NCI-H226 (cell line): ENCODE measurements at regions not wholly inside any gene's neighbourhood (a gene's known extent, or its start where the extent isn't known, plus 50 kb on each side); places are given as distances from the start of the nearest gene placed in this dataset.
A peak's percentile ranks its signal among the peaks of the same experiment; 100 is the strongest.

Experiments
- DNase-seq: peaks from one replicate; pipeline ENCODE4 v3.0.0-alpha.2; 2015

DNA sequence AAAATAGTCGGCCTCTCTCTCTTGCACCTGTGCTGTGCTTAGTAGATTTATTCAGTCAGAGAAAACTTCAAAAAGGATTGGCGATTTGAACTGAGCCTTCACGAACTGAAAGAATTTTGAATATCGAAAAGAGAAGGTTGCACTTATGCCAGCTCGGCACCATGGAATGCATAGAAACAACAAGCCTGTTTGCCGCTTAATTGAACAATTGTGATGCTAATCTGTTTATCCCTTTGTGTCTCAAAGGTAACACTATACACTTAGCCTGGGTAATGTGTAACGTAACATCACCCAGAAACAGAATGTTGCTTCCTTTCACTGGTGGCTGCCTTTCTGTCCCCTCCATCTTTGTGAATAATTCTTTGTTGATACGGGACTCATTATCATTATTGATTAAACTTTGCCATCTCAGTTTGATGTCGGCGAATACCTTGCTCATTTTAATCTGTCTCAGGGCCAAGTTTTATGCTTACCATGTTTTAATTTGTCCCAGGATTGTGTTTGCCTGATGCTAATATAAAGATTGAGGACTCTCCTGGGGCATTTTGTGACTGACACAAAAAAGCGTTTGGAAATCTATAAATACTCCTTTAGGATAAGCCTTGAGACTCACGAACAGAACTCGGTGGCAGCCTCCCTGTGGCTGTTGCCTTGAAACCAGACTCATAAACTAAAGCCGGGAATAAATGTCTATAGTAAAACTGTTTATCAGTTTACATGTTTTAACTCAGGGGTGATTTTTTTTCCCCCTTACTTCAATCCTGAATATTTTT, 400.5 kb downstream of the RAPGEF2 start:
- DNase-seq: no peak

DNA sequence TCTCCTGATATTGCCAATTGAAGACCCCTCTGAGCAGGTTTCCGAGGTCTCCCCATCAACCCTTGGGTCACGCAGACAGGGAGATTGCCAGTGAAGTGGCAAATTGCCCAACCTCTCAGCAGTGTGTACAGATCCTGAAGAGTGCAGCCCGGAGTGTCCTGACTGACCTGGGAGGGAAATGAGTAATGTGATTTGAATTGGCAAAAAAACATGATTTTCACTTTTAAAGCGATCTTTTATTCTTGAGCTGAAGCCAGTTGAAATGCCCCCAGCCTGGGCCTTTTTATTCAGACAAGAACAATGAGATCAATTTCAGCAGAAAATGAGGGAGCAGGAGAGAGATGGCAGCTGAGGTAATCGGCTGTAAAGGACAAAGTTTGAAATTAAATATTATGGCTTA, 401.8 kb downstream of the RAPGEF2 start:
- DNase-seq: no peak

DNA sequence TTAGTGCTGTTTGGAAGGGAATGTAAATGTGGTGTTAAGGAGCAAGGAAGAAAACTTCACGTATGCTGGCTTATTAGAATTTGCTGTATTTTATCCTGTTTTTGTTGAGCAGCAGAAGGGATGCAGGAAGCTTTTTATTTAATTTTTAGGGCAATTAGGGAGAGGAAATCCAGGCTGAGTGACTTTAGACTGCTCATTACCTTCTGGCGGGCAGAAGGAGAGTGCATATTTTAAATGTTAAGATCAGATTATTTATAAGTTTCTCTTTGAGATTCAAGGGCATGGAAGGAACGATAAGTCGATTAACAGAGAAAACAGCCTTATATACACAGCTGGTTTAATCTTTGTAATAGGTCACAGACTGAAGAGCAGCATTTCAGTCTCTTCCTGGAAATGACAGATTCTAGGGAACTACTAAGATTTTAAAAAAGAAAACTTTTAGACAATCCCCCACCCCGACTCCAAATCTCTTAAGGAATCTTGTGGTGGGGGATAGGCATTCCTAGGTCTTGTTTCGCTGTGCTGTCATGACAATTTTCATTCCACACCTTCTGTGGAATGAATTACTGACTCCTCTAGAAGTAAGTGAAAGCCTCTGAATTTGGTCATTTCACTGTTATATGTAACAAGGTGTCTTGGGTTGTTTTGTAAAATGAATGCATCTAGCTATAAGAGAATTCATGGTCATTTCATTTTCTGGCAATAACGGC, 402.5 kb downstream of the RAPGEF2 start:
- no peak for DNase-seq

DNA sequence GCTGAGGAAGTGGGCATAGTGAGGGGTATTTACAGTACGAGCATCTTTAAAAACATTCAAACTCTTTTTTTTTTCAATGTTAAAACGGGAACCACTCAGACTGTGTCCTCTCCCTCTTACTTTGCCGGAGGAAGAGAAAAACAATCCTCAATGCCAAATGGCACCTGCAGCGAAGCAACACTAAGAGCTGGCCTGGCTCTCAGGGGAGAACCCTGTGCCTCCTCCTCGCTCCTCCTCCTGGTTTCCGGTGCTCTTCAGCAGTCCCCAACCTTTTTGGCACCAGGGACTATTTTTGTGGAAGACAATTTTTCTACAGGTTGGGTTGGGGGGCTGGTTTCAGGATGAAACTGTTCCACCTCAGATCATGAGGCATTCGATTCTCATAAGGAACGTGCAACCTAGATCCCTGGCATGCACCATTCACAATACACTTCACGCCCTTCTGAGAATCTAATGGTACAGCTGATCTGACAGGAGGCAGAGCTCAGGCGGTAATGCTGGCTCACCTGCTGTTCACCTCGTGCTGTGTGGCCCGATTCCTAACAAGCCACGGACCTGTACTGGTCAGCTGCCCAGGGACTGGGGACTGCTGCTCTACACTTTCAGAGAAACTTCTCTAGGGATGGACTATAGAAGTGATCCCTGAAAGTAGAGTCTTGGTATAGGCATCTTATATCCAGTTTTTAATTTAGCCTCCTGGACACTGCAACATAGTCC, 404.1 kb downstream of the RAPGEF2 start:
- no peak for DNase-seq

DNA sequence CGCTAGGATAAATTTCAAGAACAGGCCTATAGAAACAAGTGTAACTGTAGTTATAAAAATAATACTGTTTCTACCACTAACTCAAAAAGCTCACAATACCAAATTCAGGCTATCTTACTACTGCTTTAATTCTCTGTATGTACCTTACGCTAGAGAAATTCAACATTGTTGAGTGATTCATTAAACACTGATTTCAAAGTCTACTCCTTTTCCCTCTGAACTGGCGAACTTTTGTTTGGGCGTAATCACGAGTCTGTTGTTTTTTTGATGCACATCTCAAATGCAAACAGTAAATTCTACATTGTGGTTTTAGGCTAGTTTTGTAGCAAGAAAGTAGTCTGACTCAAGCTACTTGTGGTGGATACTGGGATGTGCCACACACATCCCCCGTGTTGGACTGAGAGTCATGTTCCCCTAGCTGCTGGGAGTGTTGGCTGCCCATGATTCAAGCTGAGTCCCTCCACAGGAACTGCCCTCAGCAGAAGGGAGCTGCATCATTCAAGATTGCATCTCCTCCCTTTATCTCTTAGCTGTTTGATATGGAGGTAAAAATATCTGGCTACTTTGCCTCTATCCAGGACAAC, 406.1 kb downstream of the RAPGEF2 start:
- no peak for DNase-seq

DNA sequence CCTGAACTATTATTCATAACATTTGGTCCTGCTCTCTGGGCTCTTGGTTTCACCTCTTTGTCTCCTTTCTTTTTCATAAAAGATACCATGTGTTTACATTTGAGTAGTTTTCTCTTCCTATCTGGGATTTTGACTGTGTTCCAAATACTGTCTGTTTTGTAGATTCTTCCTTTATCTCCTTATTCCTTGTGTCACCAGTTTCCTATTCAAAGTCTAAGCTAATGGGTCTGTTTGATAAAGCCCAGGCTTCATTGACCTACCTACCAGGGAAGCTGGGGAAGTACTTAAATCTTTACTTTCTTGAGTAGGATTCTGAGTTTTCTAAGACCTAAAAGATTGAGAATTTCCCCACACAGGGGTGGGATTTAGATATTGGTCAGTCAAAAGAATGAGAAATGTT, 409.5 kb downstream of the RAPGEF2 start:
- DNase-seq: no peak

DNA sequence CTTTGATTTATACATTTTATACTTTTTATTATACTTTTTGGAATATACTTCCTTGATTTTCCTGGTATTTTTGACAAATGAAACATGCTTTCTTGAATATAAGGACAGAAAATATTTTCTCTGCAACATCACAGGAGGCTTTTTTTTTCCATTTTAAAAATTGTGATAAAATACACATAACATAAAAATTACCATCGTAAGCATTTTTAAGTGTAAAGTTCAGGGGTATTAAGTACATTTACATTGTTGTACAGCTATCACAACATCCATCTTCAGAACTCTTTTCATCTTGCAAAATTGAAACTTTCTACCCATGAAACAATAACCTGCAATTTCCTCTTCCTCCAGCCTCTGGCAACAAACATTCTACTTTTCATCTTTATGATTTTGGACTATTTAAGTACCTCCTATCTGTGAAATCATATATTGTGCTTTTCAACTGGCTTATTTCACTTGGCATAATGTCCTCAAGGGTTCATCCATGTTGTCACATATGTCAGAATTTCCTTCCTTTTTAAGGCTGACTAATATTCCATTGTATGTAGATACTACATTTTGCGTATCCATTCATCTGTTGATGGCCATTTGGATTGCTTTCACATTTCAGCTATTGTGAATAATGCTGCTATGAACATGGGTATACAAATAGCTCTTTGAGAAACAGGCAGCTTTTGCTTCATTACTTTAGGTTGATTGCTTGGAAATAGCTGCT, 412.6 kb downstream of the RAPGEF2 start:
- DNase-seq: no peak

DNA sequence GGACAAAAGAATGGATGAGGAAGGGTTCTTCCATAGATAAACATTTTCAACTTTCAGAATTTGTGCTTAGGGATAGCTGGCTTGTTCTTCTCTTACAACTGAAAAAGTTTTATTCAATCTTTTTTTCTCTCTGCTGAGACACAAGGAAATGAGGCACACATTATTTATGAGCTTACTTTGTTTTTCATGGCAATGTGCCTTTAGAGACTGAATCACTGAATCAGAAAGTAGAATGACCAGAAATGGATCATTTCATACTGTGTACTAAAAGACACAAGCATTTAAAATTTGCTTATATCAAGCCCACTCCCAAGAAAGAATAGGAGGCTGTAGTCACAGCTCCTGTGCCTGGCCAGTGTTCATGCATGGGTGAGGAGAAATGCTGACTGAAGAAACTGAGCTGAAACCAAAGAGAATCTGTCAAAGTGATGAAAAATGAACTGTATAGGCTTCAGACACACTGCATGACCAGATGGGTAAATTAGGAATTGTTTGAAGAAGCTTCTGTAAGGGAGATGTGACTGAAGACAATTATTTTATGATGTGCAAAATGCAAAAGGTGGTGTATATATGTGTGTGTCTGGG, 413.8 kb downstream of the RAPGEF2 start:
- no peak for DNase-seq

DNA sequence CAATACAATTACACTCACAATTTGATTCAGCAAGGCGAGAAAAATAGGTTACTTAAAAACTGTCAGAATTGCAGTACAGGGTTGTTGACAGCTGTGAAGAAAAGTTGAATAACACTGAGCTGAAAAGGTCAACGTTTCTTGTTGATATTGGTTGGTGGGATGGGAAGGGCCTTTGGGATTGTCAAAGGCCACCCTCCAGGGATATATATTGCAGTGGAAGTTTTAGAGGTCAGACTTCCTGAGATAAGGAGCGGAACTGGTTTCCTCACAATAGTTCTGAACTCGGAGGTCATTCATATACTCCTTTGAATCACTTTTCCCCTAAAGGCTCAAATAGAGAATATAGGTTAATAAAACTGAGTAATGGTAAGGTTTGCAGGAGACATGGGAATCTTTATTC, 417.2 kb downstream of the RAPGEF2 start:
- no peak for DNase-seq

DNA sequence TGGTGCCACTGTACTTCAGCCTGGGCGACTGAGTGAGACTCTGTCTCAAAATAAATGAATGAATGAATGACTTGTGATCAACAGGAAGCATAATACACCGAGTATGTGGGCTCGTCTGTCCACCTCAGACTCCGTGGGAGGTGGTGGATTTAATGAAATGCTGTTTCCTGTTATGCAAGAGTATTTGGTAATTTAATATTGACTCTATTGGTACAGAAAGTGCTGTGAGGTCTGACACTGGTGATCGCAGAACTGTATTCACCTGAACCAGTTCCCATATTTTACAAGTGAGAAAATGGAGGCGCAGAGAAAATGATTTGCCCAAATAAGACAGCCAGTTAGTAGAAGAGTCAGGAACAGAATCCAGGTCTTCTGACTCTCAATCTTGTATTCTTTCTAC, 423.3 kb downstream of the RAPGEF2 start:
- no peak for DNase-seq

DNA sequence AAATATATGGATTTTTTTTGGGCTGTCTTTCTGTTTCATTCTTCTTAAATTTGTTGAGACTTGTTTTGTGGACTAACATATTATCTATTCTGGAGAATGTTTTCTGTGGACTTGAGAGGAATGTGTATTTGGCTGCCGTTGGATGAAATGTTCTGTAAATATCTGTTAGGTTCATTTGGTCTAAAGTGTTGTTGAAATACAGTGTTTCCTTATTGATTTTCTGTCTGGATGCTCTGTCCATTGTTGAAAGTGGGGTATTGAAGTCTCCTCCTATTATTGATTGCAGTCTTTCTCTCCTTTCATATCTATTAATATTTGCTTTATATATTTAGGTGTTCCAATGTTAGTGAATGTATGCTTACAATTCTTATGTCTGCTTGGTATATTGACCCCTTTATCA, 431.8 kb downstream of the RAPGEF2 start:
- DNase-seq: no peak

DNA sequence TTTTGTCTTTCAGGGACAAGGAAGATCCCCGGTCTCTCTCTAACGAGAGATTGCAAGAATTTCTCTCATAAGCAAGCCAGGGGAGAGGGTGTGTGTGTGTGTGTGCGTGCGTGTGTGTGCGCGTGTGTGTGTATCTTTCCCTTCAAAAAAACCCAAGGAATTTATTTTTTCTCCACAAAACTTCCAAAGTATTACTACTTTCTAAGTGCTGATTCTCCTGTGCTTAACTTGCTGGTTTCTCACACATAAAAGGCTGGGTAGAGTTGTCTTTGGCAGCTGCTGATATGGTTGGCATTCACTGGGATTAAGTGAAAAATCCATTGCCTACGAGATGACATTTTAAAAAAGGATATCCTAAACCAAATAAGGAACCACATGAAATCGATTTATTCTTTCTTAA, 435.7 kb downstream of the RAPGEF2 start:
- DNase-seq: no peak

DNA sequence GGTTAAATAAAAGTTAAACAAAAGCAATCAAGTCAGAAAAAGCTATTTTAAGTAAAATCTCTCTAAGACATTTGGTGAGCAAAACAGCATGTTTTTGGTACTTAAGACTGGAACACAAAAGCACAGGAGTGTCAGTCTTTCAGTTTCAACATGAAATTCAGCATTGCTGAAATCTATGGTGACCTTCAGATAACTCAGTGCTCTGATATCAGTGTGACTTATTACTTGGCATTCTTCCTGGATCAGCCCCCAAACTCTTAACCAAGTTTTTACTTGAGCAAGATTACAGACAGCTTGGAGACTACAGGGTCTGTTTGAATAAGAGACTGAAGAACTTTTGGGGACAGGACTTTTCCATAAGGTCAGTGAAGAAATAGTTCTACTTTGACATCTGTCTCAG, 437.2 kb downstream of the RAPGEF2 start:
- no peak for DNase-seq

DNA sequence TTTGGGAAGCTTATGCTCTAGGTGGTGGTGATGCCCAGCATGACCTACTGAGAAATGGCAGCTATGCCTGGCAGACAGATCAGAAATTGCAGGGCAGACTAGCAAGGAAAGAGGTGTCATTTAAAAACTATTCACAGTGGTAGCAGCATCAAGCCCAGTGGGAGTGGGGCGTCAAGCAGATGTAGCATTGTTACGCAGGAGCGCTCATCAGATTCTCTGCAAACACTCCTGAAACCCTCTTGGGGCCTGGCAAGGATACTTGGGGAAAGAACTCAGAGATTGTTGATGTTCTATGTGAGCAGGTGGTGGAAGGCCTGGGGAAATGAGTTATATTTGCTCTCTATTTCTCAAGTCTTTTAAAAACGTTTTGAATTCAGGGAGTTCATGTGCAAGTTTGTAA, 437.6 kb downstream of the RAPGEF2 start:
- DNase-seq: no peak

DNA sequence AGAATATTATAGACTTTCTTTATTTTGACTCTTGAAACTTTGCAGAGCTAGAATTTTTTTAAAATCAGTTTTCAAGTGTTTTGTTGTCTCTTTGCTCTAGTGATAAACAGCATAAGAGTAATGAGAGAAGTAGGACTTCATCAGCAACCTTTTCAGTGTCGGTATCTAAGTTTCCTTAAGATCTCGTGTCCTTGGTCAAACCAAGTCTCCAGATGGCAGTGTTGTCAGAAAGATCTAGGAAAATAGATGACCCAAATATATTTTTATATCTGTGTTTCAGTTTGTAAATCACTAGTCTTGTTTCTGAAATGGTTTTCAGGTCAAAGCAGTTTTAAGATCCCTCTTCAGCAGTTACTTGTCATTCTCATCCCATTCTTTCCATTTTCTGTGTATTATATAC, 438.3 kb downstream of the RAPGEF2 start:
- no peak for DNase-seq

DNA sequence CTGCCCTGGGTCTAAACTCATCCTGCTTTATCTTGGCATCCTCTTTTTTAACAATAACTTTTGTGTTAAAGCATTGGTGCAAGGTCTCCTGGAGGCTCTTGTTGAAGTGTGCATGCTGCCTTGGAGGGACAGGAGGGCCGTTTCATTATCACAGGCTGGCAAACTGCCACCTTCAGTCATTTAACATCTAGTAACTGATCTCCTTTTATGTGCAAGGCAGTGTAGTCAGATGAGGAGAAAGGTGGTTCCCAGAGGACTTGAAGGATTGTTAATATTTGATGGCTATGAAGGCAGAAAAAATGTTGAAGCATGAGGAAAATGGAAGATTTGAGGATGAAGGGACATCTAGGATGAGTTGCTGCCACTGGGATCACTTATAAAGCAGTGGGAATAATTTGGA, 439.4 kb downstream of the RAPGEF2 start:
- no peak for DNase-seq

DNA sequence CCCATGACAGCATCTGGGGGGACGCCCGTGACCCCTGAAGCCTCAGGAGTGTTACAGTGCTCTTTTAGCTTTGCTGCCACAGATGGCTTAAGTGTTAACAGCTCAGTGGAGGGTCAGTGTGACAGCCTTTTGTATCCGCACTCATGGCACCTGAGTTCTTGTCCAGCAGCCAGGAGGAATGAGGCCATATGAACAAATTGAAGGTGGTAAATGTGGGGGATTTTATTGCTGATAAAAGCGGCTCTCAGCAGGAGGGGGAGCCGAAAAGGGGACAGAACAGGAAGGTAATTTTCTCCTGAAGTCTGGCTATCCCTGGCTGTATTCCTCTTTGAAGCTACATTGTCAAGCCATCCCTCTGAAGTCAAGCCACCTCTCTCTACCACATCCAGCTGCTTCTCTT, 441.0 kb downstream of the RAPGEF2 start:
- no peak for DNase-seq

DNA sequence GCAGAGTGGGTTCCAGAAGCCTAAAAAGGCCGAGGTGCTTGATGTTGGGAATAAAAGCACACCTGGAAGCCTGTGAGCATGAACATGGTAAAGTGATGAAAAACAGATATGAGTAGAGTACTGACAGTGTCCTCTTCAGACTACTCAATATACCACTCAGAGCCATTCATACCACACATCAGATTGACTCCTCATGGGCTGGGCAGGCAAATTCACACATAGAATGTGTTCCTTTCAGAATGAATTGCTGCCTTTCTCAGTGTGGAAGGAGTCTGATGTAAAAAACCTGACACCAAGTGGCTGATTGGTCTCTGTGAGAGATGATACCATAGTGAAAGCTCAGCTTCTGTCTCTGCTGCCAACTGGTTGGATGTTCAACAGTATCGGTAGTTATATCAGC, 442.7 kb downstream of the RAPGEF2 start:
- DNase-seq: no peak

DNA sequence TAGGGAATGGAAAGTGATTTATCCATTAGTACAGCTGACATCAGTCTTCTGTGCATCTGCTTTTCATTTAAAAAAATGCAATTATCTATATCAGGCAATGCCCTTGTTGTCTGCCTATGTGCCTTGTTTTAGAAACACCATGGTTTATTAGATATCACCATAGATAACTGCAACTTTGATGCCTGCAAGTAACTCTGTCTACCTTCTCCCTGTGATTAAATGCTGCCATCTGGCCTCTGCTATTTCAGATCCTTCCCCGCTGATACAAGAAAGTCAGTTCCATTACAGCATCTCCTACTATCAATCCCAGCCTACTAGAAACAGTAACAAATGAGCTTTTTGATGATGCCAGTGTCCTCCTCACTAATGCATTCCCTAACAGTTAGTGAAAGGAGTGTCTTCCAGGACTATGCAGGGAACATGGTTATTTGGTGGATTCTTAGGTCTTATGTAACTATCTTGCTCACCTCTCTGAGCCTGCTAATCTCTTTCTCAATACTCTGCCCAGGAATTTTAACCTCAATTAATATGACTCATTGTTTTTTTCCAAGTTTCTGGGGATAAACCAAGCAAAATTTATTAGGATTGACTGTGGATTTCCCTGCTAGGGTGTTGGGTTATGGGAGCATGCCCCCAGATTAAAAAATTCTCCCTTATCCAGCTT, 444.9 kb downstream of the RAPGEF2 start:
- DNase-seq: peak; percentile 11

DNA sequence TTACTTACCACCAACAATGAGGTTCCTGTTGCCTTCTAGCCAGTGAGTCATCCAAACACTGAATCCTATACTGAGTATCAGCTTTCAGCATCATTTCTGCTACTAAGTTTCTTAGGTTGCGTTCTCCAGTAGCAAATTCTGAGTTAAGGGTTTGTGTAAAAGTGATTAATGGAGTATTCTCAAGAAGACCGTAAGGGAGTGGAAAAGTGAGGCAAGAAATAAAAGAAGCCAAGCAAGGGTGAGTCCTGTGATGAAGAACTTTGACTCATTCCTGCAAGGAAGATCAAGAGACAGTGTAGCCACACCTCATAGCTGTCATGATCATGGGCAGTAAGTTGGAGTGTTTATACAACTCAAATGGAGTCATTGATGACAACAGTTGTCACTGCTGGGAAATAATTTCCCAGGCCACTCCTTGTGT, 446.2 kb downstream of the RAPGEF2 start:
- DNase-seq: no peak

DNA sequence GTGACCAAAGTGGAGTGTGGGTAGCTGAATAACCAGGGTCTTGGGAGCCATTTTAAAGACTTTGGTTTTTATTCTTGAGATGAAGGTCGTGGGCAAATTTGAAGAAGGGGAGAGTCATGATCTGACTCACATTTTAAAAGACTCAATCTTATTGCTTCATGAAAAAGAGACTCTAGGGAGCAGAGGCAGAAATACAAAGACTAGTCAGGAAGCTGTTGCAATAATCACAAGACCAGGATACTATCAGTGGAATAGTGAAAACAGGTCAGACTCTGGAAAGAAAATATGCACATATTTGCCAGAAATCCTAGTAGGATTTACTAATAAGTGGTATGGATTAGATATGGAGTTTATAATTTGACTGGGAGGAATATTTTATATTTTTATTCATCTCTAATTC, 448.4 kb downstream of the RAPGEF2 start:
- DNase-seq: no peak
